HepG2 (cell line): ENCODE measurements at regions not wholly inside any gene's neighbourhood (a gene's known extent, or its start where the extent isn't known, plus 50 kb on each side); places are given as distances from the start of the nearest gene placed in this dataset.

Source experiments
- ATAC-seq: fragments of 200-7000 bp; cut with Tn5 transposase; 3 replicates; pipeline ENCODE4 v1.9.1; 2020; ENCODE audit warnings: mild to moderate bottlenecking, moderate library complexity
- BruUV-seq: library from RNA; stranded (reverse); fragments of 400-500 nt; replicated peaks from 2 replicates; lab custom pipeline; 2021; lab: Mats Ljungman, UMichigan
- CTCF ChIA-PET: fragments of 300-600 bp; formaldehyde crosslinking; extraction: SDS; loops from one replicate; lab custom pipeline; 2021; ENCODE audit warnings: low total read pairs, inconsistent platforms, low intra/inter-chr PET ratio; lab: Yijun Ruan, JAX
- POLR2A ChIA-PET: fragments of 350-600 bp; sonication (Branson Sonifier 250); formaldehyde crosslinking; loops from one replicate; lab custom pipeline; 2020; ENCODE audit warnings: antibody characterized with exemption, inconsistent platforms; lab: Yijun Ruan, JAX
- DNase-seq: peaks from one replicate; pipeline ENCODE4 v3.0.0-alpha.2; 2015; ENCODE audit warnings: low spot score
- FAIRE-seq: peaks from 3 replicates; lab custom pipeline; 2011; peaks lifted over from hg19 to GRCh38; lab: Jason Lieb, UNC
- H2AFZ ChIP-seq: one replicate; pipeline ENCODE4 v1.6.1; 2011; ENCODE audit warnings: low read length, inconsistent platforms
- H3K27ac ChIP-seq: fragments of 300-600 bp; 3 replicates; pipeline ENCODE4 v1.8.0; 2011; ENCODE audit warnings: mixed run types, mild to moderate bottlenecking, mixed read lengths, low read length, inconsistent platforms; ENCODE audit not compliant: insufficient read depth; ENCODE audit errors: extremely low read length
- H3K27me3 ChIP-seq, 2 experiments: fragments of 200-600 bp in 1 of 2; 2 replicates in 1 of 2; 3 replicates in 1 of 2; pipeline versions ENCODE4 v1.6.0 to v1.8.0; 2011; ENCODE audit warnings: low read length in 2 of 2, mild to moderate bottlenecking in 2 of 2, moderate library complexity in 2 of 2, inconsistent platforms in 1 of 2; ENCODE audit not compliant: insufficient read depth in 2 of 2, control insufficient read depth in 1 of 2
- H3K36me3 ChIP-seq, 2 experiments: fragments of 200-600 bp in 1 of 2; replicated peaks in 1 of 2; 2 replicates in 1 of 2; 3 replicates in 1 of 2; pipeline versions ENCODE4 v1.5.1 to v1.8.0; 2011; ENCODE audit warnings: low read length in 2 of 2, inconsistent platforms in 1 of 2; ENCODE audit not compliant: insufficient read depth in 2 of 2, control insufficient read depth in 1 of 2
- H3K4me1 ChIP-seq: 2 replicates; pipeline ENCODE4 v1.5.1; 2012; ENCODE audit warnings: low read length, inconsistent platforms; ENCODE audit not compliant: insufficient read depth
- H3K4me2 ChIP-seq: 2 replicates; pipeline ENCODE4 v1.6.0; 2011; ENCODE audit warnings: low read depth, low read length, inconsistent platforms
- H3K4me3 ChIP-seq, 3 experiments: fragments of 200-600 bp in 1 of 3; sonication (generic), shearing (Covaris generic) in 1 of 3; replicated peaks in 1 of 3; 2 replicates each; pipeline ENCODE4 v1.5.1; 2011 to 2016; ENCODE audit warnings: low read length in 3 of 3, inconsistent platforms in 2 of 3, low read depth in 2 of 3, mild to moderate bottlenecking in 2 of 3, control low read depth in 1 of 3, mixed read lengths in 1 of 3; ENCODE audit not compliant: insufficient read depth in 1 of 3
- H3K79me2 ChIP-seq: one replicate; pipeline ENCODE4 v1.6.1; 2011; ENCODE audit warnings: low read length, inconsistent platforms; ENCODE audit not compliant: insufficient read depth
- H3K9ac ChIP-seq: 2 replicates; pipeline ENCODE4 v1.6.0; 2011; ENCODE audit warnings: mild to moderate bottlenecking, low read depth, low read length, inconsistent platforms; ENCODE audit not compliant: insufficient read depth
- H3K9me3 ChIP-seq: 2 replicates; pipeline ENCODE4 v1.5.1; 2012; ENCODE audit warnings: mild to moderate bottlenecking, low read length
- H4K20me1 ChIP-seq: 2 replicates; pipeline ENCODE4 v1.6.0; 2011; ENCODE audit warnings: inconsistent platforms, mild to moderate bottlenecking, low read length, moderate library complexity; ENCODE audit not compliant: insufficient read depth
- KDM5B ChIP-seq: sonication (generic); formaldehyde crosslinking; IDR thresholded peaks from 2 replicates; pipeline ENCODE4 v1.4.0; 2020; ENCODE audit warnings: missing genetic modification reagents, mild to moderate bottlenecking, borderline replicate concordance
- MEIS2 ChIP-seq: sonication (generic); formaldehyde crosslinking; IDR thresholded peaks from 2 replicates; pipeline ENCODE4 v1.9.0; 2021; ENCODE audit warnings: mild to moderate bottlenecking, missing genetic modification reagents
- NBN ChIP-seq: fragments of 450-650 bp; conservative IDR thresholded peaks from 2 replicates; pipeline ENCODE4 v1.6.1; 2017
- NCOA5 ChIP-seq: sonication (generic); formaldehyde crosslinking; IDR thresholded peaks from 2 replicates; pipeline ENCODE4 v1.4.0; 2020; ENCODE audit warnings: missing genetic modification reagents
- RBFOX2 ChIP-seq: fragments of 200-400 bp; formaldehyde crosslinking; IDR thresholded peaks from 2 replicates; pipeline ENCODE4 v1.6.1; 2017; ENCODE audit warnings: low read depth, mild to moderate bottlenecking, low read length
- RFXAP ChIP-seq: sonication (generic); formaldehyde crosslinking; IDR thresholded peaks from 2 replicates; pipeline ENCODE4 v1.4.0; 2020; ENCODE audit warnings: missing genetic modification reagents, borderline replicate concordance
- TSC22D2 ChIP-seq: sonication (generic); formaldehyde crosslinking; IDR thresholded peaks from 2 replicates; pipeline ENCODE4 v1.5.1; 2020; ENCODE audit warnings: missing genetic modification reagents, mild to moderate bottlenecking, borderline replicate concordance
- ZBTB42 ChIP-seq: sonication (generic); formaldehyde crosslinking; IDR thresholded peaks from 2 replicates; pipeline ENCODE4 v1.5.0; 2020; ENCODE audit warnings: mild to moderate bottlenecking, missing genetic modification reagents
- ZFP36L2 ChIP-seq: sonication (generic); formaldehyde crosslinking; IDR thresholded peaks from 2 replicates; pipeline ENCODE4 v1.4.0; 2020; ENCODE audit warnings: missing genetic modification reagents
- ZFY ChIP-seq: sonication (generic); formaldehyde crosslinking; IDR thresholded peaks from 2 replicates; pipeline ENCODE4 v1.4.0; 2020; ENCODE audit warnings: missing genetic modification reagents
- ZNF121 ChIP-seq: sonication (generic); formaldehyde crosslinking; IDR thresholded peaks from 2 replicates; pipeline ENCODE4 v1.5.0; 2020; ENCODE audit warnings: mild to moderate bottlenecking, missing genetic modification reagents
- ZNF446 ChIP-seq: sonication (generic); formaldehyde crosslinking; IDR thresholded peaks from 2 replicates; pipeline ENCODE4 v1.5.0; 2020; ENCODE audit warnings: mild to moderate bottlenecking, missing genetic modification reagents
- ZNF780A ChIP-seq: sonication (generic); formaldehyde crosslinking; IDR thresholded peaks from 2 replicates; pipeline ENCODE4 v1.8.0; 2022; ENCODE audit warnings: mild to moderate bottlenecking, missing genetic modification reagents, moderate library complexity
- ZNF879 ChIP-seq: sonication (generic); formaldehyde crosslinking; IDR thresholded peaks from 2 replicates; pipeline ENCODE4 v1.8.1; 2023; ENCODE audit warnings: missing genetic modification reagents
- WGBS: methylation state at CpG from one replicate; pipeline ENCODE4 v1.1.6; 2017; ENCODE audit warnings: low lambda C conversion rate; 5-methylcytosine and 5-hydroxymethylcytosine counted together
- in situ Hi-C: cut with HindIII; loops from 2 replicates; pipeline ENCODE4 v1.10.0; 2017; ENCODE audit warnings: low pct_unique_long_range_greater_than_20kb; ENCODE audit not compliant: extremely low pct_ligation_motif_present
- intact Hi-C: fragments of 100-400 bp; cut with micrococcal nuclease; formaldehyde crosslinking; loops from one replicate; pipeline ENCODE4 v1.10.0; 2022; ENCODE audit not compliant: unreplicated experiment
- TF ChIP-seq, protein P1 (sequence below): sonication (generic); formaldehyde crosslinking; IDR thresholded peaks from 2 replicates; pipeline ENCODE4 v1.8.1; 2023; ENCODE audit warnings: mild to moderate bottlenecking, missing genetic modification reagents, borderline replicate concordance

DNA sequence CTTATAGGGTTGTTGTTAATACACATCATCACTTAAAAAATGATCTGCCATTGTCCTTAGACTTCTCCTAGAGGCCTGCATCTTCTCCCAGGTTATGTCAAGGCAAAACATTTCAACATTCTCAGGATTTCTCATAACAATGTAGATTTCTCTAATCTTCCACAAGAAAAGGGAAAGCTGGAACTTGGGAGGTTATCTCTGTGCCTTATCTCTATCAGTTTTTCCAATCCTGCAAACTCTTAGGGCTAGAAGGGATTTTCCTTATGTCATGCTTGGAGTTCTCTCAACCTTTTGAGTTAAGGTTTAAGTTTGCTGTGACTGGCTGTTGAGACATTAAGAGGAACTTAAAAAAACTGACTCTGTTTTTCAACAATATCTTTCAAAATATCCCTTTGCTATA lies 300.6 kb upstream of the TFPI start (continued):
- TF ChIP-seq RFXAP (CRISPR knock-in tag) = no peak
- TF ChIP-seq NCOA5 (CRISPR knock-in tag) = no peak
- TF ChIP-seq, protein P1, sequence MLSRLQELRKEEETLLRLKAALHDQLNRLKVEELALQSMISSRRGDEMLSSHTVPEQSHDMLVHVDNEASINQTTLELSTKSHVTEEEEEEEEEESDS (CRISPR knock-in tag) = no peak
- no peak for TF ChIP-seq TSC22D2 (CRISPR knock-in tag)
- TF ChIP-seq ZNF780A = no peak
- TF ChIP-seq ZBTB42 = no peak
- TF ChIP-seq ZNF121 = no peak
- TF ChIP-seq MEIS2 (CRISPR knock-in tag) = no peak
- TF ChIP-seq NBN = no peak
- TF ChIP-seq ZFP36L2 (CRISPR knock-in tag) = no peak
- no peak for TF ChIP-seq KDM5B (CRISPR knock-in tag)
- no peak for TF ChIP-seq RBFOX2
- TF ChIP-seq ZFY (CRISPR knock-in tag) = no peak
- no peak for TF ChIP-seq ZNF446 (CRISPR knock-in tag)

DNA sequence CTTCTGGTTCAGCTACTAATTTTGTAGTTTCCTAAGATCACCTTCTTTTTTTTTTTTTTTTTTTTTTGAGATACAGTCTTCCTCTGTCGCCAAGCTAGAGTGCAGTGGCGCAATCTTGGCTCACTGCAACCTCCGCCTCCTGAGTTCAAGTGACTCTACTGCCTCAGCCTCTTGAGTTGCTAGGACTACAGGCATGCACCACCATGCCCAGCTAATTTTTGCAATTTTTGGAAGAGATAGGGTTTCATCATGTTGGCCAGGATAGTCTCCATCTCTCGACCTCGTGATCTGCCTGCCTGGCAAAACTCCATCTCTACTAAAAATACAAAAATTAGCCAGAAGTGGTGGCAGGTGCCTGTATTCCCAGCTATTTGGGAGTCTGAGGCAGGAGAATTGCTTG lies 301.5 kb upstream of the TFPI start:
- no peak overlapping the region for H3K4me3 ChIP-seq
- no TSS peak for BruUV-seq
- H3K9ac ChIP-seq = no peak overlapping the region
- POLR2A ChIA-PET = no interaction called here
- no peaks in the 10 kb centered on the region for H3K79me2 ChIP-seq
- H4K20me1 ChIP-seq = no peaks in the 10 kb centered on the region
- 25% methylated on average over 5 of the region's 5 CpGs for WGBS
- in situ Hi-C loops = no loop called here
- no peak for FAIRE-seq
- H3K36me3 ChIP-seq = no peaks in the 10 kb centered on the region
- no peak for DNase-seq
- no peaks in the 10 kb centered on the region for H3K9me3 ChIP-seq
- ATAC-seq = no peak
- TF ChIP-seq ZNF879 (CRISPR knock-in tag) = no peak
- TF ChIP-seq, all 625 proteins: peak for 0
- Histone ChIP-seq H3K4me1 (no peaks in the 10 kb centered on the region), H3K27me3 (no peaks in the 10 kb centered on the region; a peak in 1 of 5 replicates), H2AFZ (no peak overlapping the region), H3K27ac (no peak overlapping the region), H3K4me2 (no peak overlapping the region)
- CTCF ChIA-PET = interaction anchor here (0.7 kb wide), 1 partner anchor 229 kb away, joined by 3 read pairs; no protein-coding TSS in a partner anchor
- intact Hi-C loops = no loop called here
